BJ (cell line): ENCODE measurements at regions not wholly inside any gene's neighbourhood (a gene's known extent, or its start where the extent isn't known, plus 50 kb on each side); places are given as distances from the start of the nearest gene placed in this dataset.

Experiments used
- CTCF ChIA-PET: fragments of 350-600 bp; formaldehyde crosslinking; extraction: SDS; loops from one replicate; lab custom pipeline; 2021; ENCODE audit warnings: antibody characterized with exemption, inconsistent platforms; lab: Yijun Ruan, JAX
- POLR2A ChIA-PET: fragments of 300-600 bp; sonication (Branson Sonifier 250); formaldehyde crosslinking; extraction: SDS; loops from one replicate; lab custom pipeline; 2021; ENCODE audit warnings: antibody characterized with exemption; lab: Charles Lee
- DNase-seq: peaks from one replicate; pipeline ENCODE4 v3.0.0-alpha.2; 2011; ENCODE audit warnings: low read depth
- H3K27me3 ChIP-seq: 2 replicates; pipeline ENCODE4 v1.6.0; 2011; ENCODE audit warnings: low read length; ENCODE audit not compliant: control insufficient read depth, insufficient read depth
- H3K36me3 ChIP-seq: 2 replicates; pipeline ENCODE4 v1.5.1; 2011; ENCODE audit warnings: low read length; ENCODE audit not compliant: control insufficient read depth, insufficient read depth
- H3K4me3 ChIP-seq: 2 replicates; pipeline ENCODE4 v1.5.1; 2011; ENCODE audit warnings: low read depth, mild to moderate bottlenecking, control low read depth, low read length
- TF ChIP-seq, protein P1 (sequence below): IDR thresholded peaks from 2 replicates; pipeline ENCODE4 v1.5.1; 2011; ENCODE audit warnings: low read depth, mild to moderate bottlenecking, control low read depth, inconsistent platforms, low read length, moderate library complexity; ENCODE audit not compliant: insufficient read depth

DNA sequence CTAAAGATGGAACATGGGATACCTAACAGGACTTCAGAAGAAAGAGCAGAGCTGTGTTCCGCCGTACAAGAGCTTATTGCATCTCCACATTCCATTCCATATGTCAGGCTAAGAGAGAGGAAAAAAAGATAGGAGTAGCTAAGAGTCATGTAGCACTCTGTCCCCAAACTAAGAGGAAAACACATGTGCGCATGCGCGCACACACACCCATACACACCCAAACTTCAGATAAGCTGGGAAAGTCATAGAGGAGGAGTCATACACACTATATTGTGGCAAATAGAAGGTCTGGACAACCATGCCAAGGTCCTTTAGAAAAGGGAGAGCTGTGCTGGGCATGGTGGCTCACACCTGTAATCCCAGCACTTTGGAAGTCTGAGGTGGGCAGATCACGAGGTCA, 132.4 kb downstream of the RAB11FIP2 start:
- Histone ChIP-seq H3K4me3 (no peak overlapping the region), H3K27me3 (no peaks in the 10 kb centered on the region), H3K36me3 (no peaks in the 10 kb centered on the region)
- ChIA-PET POLR2A (no interaction called here), CTCF (no interaction called here)
- TF ChIP-seq, protein P1, sequence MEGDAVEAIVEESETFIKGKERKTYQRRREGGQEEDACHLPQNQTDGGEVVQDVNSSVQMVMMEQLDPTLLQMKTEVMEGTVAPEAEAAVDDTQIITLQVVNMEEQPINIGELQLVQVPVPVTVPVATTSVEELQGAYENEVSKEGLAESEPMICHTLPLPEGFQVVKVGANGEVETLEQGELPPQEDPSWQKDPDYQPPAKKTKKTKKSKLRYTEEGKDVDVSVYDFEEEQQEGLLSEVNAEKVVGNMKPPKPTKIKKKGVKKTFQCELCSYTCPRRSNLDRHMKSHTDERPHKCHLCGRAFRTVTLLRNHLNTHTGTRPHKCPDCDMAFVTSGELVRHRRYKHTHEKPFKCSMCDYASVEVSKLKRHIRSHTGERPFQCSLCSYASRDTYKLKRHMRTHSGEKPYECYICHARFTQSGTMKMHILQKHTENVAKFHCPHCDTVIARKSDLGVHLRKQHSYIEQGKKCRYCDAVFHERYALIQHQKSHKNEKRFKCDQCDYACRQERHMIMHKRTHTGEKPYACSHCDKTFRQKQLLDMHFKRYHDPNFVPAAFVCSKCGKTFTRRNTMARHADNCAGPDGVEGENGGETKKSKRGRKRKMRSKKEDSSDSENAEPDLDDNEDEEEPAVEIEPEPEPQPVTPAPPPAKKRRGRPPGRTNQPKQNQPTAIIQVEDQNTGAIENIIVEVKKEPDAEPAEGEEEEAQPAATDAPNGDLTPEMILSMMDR = no peak
- no peak for DNase-seq

DNA sequence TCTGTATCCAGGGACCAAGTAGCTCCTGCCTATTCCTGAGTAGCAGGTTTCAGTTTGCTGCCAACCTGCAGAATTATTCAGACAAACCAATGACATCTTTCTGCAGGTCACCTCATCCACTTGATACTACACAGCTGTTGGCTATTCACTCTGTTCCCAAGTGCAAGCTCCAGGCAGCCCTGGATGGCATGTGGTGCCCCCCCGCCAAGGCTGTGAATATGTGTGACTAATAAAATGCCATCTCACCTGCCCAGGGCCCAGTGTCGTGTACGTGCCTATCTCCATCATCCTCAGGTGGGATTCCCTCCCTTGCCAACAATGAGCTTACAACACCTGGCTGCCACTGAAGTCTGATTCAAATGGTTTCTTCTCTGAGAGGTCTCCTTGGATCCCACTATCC, 125.8 kb downstream of the RAB11FIP2 start:
- CTCF ChIA-PET = interaction anchor here (1.3 kb wide), 1 partner anchor 10 kb away, joined by 3 read pairs; no protein-coding TSS in a partner anchor
- H3K27me3 ChIP-seq = no peaks in the 10 kb centered on the region
- H3K36me3 ChIP-seq = no peaks in the 10 kb centered on the region
- no peak overlapping the region for H3K4me3 ChIP-seq
- POLR2A ChIA-PET = no interaction called here
- no peak for DNase-seq
- TF ChIP-seq, protein P1 = no peak

DNA sequence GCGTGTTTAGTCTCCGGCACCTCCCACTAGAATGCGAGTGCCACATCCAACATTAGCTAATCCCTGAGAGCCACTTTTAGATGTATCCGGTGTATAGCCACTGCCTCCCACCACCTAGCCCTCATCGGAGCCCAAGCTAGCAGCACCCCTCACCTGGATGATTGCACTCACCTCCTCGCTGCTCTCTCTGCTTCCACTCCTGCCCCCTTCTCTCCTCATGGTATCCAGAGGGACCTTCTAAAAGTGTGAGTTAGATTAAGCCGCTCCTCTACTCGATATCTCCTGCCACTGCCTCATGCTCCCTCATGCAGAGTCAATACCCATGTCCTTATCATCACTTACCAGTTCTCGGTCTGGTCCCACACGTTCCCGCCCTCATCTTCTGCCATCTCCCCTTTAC, 125.3 kb downstream of the RAB11FIP2 start:
- DNase-seq = no peak
- no peaks in the 10 kb centered on the region for H3K27me3 ChIP-seq
- CTCF ChIA-PET = no interaction called here
- POLR2A ChIA-PET = no interaction called here
- H3K4me3 ChIP-seq = no peak overlapping the region
- no peaks in the 10 kb centered on the region for H3K36me3 ChIP-seq
- TF ChIP-seq, protein P1 = no peak

DNA sequence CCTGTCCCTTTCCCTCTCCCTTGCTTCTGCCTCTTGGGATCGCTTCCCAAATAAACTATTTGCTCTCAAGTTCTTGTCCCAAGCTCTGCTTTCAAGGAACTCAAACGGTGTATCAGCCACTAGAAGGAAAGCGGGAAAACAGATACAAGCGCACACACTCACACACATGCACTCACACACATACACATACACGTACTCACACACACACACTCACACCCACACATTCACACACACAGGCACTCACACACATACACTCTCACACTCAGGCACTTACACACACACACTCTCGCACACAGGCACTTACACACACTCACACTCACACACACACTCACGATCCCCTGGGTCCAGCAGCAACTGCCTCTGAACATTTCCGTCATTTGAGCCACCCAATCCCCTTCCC, 121.9 kb downstream of the RAB11FIP2 start:
- ChIA-PET POLR2A (no interaction called here), CTCF (no interaction called here)
- no peaks in the 10 kb centered on the region for H3K27me3 ChIP-seq
- TF ChIP-seq, protein P1 = no peak
- no peak for DNase-seq
- H3K36me3 ChIP-seq = no peaks in the 10 kb centered on the region
- H3K4me3 ChIP-seq = no peak overlapping the region

DNA sequence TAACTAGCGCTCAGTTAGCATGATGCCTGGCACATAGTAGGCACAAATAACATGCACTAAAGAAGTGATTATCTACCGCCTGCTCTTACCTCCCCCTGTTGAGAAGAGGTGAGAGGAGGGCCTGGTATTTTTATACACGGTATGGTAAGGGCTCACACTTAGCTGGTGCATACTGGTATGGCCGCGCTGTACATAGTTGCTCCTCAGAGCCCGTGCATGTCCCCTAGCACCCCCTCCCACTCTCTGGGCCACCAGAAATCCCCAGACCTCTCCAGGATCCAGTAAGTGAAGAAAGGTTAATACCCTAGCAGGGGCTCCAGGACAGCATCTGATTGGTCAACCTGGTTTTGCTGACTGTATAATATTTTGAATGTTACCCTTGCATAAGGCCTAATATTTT, 121.4 kb downstream of the RAB11FIP2 start:
- Histone ChIP-seq H3K36me3 (no peaks in the 10 kb centered on the region), H3K4me3 (no peak overlapping the region), H3K27me3 (no peaks in the 10 kb centered on the region)
- TF ChIP-seq, protein P1 = no peak
- ChIA-PET CTCF (interaction anchor here (0.7 kb wide), 1 partner anchor 389 kb away, joined by 3 read pairs; no protein-coding TSS in a partner anchor), POLR2A (no interaction called here)
- DNase-seq = no peak
